ENCODE measurements at regions not wholly inside any gene's neighbourhood (a gene's known extent, or its start where the extent isn't known, plus 50 kb on each side); places are given as distances from the start of the nearest gene placed in this dataset.

DNA sequence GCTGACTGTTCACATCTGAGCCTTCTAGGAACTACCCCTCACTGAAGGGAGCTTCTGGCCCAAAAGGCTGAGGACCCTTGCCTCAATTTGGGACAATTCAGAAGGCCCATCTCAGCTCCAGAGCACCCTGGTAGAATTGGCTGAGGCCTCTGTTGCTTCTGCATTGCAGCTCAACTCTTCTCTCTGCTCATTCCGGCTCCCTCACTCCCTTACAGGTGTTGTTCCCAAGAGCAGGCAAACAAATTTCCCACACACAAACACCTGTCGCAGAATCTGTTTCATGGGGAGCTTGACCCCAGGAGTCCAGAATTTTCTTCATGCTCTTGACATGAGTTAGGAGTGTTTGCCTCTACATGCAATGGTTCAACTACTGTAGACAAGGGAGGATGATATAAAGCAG, 78.7 kb downstream of the CRYGS start:
- no peak overlapping the region for H3K4me3 ChIP-seq (ENCODE audit: low read length)
- DNase-seq (ENCODE audit: low read depth) = no peak
- TF ChIP-seq, protein P1, sequence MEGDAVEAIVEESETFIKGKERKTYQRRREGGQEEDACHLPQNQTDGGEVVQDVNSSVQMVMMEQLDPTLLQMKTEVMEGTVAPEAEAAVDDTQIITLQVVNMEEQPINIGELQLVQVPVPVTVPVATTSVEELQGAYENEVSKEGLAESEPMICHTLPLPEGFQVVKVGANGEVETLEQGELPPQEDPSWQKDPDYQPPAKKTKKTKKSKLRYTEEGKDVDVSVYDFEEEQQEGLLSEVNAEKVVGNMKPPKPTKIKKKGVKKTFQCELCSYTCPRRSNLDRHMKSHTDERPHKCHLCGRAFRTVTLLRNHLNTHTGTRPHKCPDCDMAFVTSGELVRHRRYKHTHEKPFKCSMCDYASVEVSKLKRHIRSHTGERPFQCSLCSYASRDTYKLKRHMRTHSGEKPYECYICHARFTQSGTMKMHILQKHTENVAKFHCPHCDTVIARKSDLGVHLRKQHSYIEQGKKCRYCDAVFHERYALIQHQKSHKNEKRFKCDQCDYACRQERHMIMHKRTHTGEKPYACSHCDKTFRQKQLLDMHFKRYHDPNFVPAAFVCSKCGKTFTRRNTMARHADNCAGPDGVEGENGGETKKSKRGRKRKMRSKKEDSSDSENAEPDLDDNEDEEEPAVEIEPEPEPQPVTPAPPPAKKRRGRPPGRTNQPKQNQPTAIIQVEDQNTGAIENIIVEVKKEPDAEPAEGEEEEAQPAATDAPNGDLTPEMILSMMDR (conservative IDR thresholded peaks at IDR 0.05; ENCODE audit: low read length) = no peak

DNA sequence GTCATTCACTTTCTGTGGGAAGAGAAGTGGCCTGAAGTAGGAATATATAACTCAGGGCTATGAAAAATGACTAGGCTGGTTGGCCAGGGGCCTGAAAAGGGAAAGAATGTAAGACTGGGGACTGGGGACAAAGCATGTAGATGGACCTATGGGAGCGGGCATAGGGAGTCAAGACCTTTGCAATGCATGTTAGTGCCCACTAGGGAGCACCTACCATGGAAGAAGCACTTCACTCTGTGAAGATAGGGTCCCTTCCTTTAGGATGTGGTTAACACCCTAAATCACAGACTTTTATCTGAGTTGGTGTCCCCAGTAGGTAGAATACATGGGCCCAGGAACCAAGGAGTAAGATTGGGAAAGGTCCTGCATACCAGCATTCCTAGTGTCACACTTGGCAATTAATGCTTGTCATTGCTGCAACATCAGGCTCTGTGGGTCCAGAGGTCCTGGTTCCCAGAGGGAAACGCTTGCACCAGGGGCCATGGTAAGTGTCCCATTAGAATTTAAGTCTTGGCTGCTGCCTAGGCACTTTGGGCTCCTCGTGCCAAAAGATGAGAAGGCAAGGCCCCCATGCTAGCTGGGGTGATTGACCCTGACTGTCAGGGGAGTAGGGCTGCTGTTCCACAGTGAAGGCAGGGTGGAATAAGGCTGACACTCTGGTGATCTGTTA, 79.6 kb downstream of the CRYGS start:
- DNase-seq (ENCODE audit: low read depth) = no peak
- H3K4me3 ChIP-seq (ENCODE audit: low read length) = no peak overlapping the region
- TF ChIP-seq, protein P1 (conservative IDR thresholded peaks at IDR 0.05; ENCODE audit: low read length) = no peak

DNA sequence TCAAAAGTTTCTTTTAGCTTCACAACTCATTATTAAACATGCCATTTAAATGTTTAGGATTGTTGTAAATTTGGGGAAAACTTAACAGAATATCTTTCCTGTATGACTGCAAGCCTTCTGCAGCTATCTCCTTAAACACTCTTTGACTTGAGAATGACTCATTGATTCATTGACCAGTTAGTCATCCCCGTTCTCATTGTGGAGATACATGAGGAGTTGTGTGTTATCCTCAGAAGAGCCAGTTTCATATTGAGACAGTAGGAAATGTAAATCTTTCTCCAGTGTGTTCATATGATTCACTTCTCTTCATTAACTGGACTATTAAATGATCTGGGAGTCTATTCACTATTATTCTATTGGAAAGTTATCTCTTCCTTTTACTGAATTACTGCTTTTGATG, 83.0 kb downstream of the CRYGS start:
- TF ChIP-seq, protein P1 (conservative IDR thresholded peaks at IDR 0.05; ENCODE audit: low read length) = no peak
- peak; percentile 35 for DNase-seq (ENCODE audit: low read depth)
- H3K4me3 ChIP-seq (ENCODE audit: low read length) = no peak overlapping the region

DNA sequence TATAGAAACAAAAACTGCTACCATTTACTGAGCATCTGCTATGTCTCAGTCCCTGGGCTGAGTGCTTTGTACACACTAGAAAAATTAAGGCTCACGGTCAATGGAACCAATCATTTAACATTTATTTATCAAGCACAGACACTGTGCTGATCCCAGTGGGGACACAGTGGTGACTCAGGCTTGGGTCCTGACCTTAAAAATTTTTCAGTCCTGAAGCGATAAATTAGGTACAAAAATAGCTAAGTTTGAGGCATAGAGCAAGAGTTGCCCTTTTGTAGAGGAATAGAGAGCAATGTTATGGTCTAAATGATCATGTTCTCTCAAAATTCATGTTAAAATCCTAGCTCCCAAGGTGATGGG, 85.1 kb downstream of the CRYGS start:
- DNase-seq (ENCODE audit: low read depth) = no peak
- TF ChIP-seq, protein P1 (conservative IDR thresholded peaks at IDR 0.05; ENCODE audit: low read length) = no peak
- H3K4me3 ChIP-seq (ENCODE audit: low read length) = no peak overlapping the region

DNA sequence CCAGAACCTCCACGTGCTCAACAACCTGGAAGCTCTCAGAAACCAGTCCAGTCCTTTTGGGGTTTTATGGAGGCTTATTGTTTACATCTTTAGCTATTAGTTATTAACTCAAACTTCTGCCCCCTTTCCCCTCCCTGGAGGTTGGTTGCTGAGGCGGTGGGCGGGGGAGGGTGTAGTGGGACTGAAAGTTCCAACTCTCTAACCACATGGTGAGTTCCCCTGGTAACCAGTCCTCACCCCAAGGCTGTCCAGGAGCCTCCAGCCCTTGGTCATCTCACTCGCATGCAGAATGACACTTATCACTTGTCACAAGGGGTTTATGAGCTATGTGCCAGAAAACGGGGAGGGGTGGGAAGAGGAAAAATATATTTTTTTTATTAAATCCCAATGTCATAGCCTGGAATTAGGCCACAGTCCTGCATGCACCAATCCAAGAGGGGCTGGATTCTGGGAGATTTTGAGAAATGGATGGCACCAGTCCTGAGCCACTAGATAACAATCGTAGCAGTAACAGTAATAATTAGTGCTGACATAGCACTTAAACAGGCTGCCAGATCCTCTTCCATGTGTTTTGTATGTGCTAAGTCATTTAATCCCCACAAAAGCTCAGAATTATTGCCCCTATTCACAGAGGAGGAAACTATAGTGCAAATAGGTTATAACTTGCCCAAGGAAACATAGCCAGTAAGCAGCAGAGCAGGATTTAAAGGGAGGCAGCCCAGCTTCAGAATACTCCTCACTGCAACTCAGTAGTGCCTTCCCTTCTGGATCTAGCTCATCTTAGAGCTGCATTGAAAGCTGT, 85.7 kb downstream of the CRYGS start:
- no peak overlapping the region for H3K4me3 ChIP-seq (ENCODE audit: low read length)
- no peak for DNase-seq (ENCODE audit: low read depth)
- TF ChIP-seq, protein P1 (conservative IDR thresholded peaks at IDR 0.05; ENCODE audit: low read length) = no peak

DNA sequence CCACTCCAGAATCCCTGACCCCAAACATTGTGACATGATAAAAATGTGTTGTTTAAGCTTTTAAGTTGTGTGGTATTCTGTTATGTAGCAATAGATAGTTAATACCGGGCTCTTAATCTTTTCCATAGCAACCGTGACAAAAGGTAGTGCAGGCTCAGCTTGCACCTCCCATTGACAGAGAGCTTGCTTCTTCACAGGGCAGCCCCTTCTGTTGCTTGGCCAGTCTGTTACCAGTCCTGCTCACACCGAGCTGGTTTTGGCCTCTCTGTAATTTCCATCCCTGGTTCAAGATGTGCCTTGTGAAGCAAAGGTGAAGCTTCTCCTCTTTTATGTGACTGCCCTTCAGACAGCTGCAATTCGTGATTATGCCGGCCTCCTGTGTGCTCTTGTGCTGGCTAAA, 86.9 kb downstream of the CRYGS start:
- H3K4me3 ChIP-seq (ENCODE audit: low read length) = no peak overlapping the region
- TF ChIP-seq, protein P1 (conservative IDR thresholded peaks at IDR 0.05; ENCODE audit: low read length) = no peak
- no peak for DNase-seq (ENCODE audit: low read depth)

DNA sequence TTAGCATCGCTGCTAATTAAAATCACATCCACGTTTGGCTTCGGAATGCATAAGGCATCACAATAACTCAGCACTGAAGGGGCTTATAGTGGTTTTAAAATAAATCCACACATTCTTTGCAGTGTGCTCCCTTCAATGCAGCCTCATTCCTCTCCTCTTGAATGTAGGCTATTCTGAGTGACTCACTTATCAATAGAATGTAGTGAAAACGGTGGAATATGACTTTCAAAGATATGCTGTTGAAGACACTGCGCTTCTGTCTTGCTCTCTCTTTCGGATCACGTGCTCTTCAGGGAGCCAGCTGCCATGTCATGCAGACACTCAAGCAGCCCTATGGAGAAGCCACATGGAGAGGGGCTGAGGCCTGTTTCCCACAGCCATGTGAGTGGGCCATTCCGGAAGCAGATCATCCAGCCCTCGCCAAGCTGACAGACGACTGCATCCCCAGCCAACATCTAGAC, 87.4 kb downstream of the CRYGS start:
- TF ChIP-seq, protein P1 (conservative IDR thresholded peaks at IDR 0.05; ENCODE audit: low read length) = no peak
- H3K4me3 ChIP-seq (ENCODE audit: low read length) = no peak overlapping the region
- no peak for DNase-seq (ENCODE audit: low read depth)

Measured in AG10803 (cell line).